ENCODE measurements at regions not wholly inside any gene's neighbourhood (a gene's known extent, or its start where the extent isn't known, plus 50 kb on each side); places are given as distances from the start of the nearest gene placed in this dataset.

- no peak for TF ChIP-seq CTCF (IDR thresholded peaks at IDR 0.05)
- no peak for DNase-seq (ENCODE audit: extremely low spot score, unreplicated experiment)
- Mint-ChIP-seq H3K4me1 (ENCODE audit: unreplicated experiment) (peaks cover 28% of the 10 kb centered on the region), H3K4me3 (ENCODE audit: unreplicated experiment) (no peak overlapping the region), H3K36me3 (ENCODE audit: unreplicated experiment) (no peaks in the 10 kb centered on the region), H3K9me3 (ENCODE audit: unreplicated experiment) (no peaks in the 10 kb centered on the region), H3K27ac (ENCODE audit: unreplicated experiment) (no peak overlapping the region), H3K27me3 (ENCODE audit: unreplicated experiment) (no peaks in the 10 kb centered on the region)
These were observed 1415.1 kb upstream of the RAG2 start for GRCh38 chr11:38013157-38013556.

GRCh38 chr11:38011496-38011895 is 1413.5 kb upstream of the RAG2 start:
- no peak overlapping the region for H3K27ac Mint-ChIP-seq (ENCODE audit: unreplicated experiment)
- TF ChIP-seq CTCF (IDR thresholded peaks at IDR 0.05): no peak
- no peaks in the 10 kb centered on the region for H3K9me3 Mint-ChIP-seq (ENCODE audit: unreplicated experiment)
- no peaks in the 10 kb centered on the region for H3K27me3 Mint-ChIP-seq (ENCODE audit: unreplicated experiment)
- H3K4me1 Mint-ChIP-seq (ENCODE audit: unreplicated experiment): peaks cover 34% of the 10 kb centered on the region
- no peaks in the 10 kb centered on the region for H3K36me3 Mint-ChIP-seq (ENCODE audit: unreplicated experiment)
- no peak for DNase-seq (ENCODE audit: extremely low spot score, unreplicated experiment)
- H3K4me3 Mint-ChIP-seq (ENCODE audit: unreplicated experiment): no peak overlapping the region

- Mint-ChIP-seq H3K36me3 (ENCODE audit: unreplicated experiment) (no peaks in the 10 kb centered on the region), H3K9me3 (ENCODE audit: unreplicated experiment) (no peaks in the 10 kb centered on the region), H3K4me1 (ENCODE audit: unreplicated experiment) (peaks cover 44% of the 10 kb centered on the region), H3K4me3 (ENCODE audit: unreplicated experiment) (no peak overlapping the region), H3K27me3 (ENCODE audit: unreplicated experiment) (no peaks in the 10 kb centered on the region), H3K27ac (ENCODE audit: unreplicated experiment) (no peak overlapping the region)
- no peak for DNase-seq (ENCODE audit: extremely low spot score, unreplicated experiment)
- TF ChIP-seq CTCF (IDR thresholded peaks at IDR 0.05): no peak
These were observed 1411.9 kb upstream of the RAG2 start for GRCh38 chr11:38009932-38010331.

- peaks cover 30% of the 10 kb centered on the region for H3K4me1 Mint-ChIP-seq (ENCODE audit: unreplicated experiment)
- H3K36me3 Mint-ChIP-seq (ENCODE audit: unreplicated experiment): peaks cover 4% of the 10 kb centered on the region
- no peak overlapping the region for H3K27ac Mint-ChIP-seq (ENCODE audit: unreplicated experiment)
- no peak overlapping the region for H3K4me3 Mint-ChIP-seq (ENCODE audit: unreplicated experiment)
- DNase-seq (ENCODE audit: extremely low spot score, unreplicated experiment): no peak
- no peak for TF ChIP-seq CTCF (IDR thresholded peaks at IDR 0.05)
- peaks cover 8% of the 10 kb centered on the region for H3K9me3 Mint-ChIP-seq (ENCODE audit: unreplicated experiment)
- H3K27me3 Mint-ChIP-seq (ENCODE audit: unreplicated experiment): no peaks in the 10 kb centered on the region
These were observed 1408.4 kb upstream of the RAG2 start for GRCh38 chr11:38006466-38006865.

GRCh38 chr11:38005597-38005996 is 1407.6 kb upstream of the RAG2 start:
- no peak for DNase-seq (ENCODE audit: extremely low spot score, unreplicated experiment)
- Mint-ChIP-seq H3K27me3 (ENCODE audit: unreplicated experiment) (no peaks in the 10 kb centered on the region), H3K27ac (ENCODE audit: unreplicated experiment) (peak overlapping the region; percentile 87)

More at GRCh38 chr11:38005597-38005996, 1407.6 kb upstream of the RAG2 start:
- peaks cover 35% of the 10 kb centered on the region for H3K4me1 Mint-ChIP-seq (ENCODE audit: unreplicated experiment)
- H3K4me3 Mint-ChIP-seq (ENCODE audit: unreplicated experiment): no peak overlapping the region
- H3K36me3 Mint-ChIP-seq (ENCODE audit: unreplicated experiment): peaks cover 4% of the 10 kb centered on the region
- no peak for TF ChIP-seq CTCF (IDR thresholded peaks at IDR 0.05)
- H3K9me3 Mint-ChIP-seq (ENCODE audit: unreplicated experiment): peaks cover 8% of the 10 kb centered on the region

Data from osteocyte (in vitro differentiated cells).